GM18861 (cell line): ENCODE measurements at regions not wholly inside any gene's neighbourhood (a gene's known extent, or its start where the extent isn't known, plus 50 kb on each side); places are given as distances from the start of the nearest gene placed in this dataset.
"Not testable (repeated sequence)": the region's sequence is repeated elsewhere in the genome, so short reads cannot be mapped to it uniquely, and the experiment has no call there.

Experiments
- ATAC-seq: cut with Tn5 transposase; IDR thresholded peaks from one replicate; pipeline ENCODE4 v1.9.1; 2021; ENCODE audit not compliant: unreplicated experiment

DNA sequence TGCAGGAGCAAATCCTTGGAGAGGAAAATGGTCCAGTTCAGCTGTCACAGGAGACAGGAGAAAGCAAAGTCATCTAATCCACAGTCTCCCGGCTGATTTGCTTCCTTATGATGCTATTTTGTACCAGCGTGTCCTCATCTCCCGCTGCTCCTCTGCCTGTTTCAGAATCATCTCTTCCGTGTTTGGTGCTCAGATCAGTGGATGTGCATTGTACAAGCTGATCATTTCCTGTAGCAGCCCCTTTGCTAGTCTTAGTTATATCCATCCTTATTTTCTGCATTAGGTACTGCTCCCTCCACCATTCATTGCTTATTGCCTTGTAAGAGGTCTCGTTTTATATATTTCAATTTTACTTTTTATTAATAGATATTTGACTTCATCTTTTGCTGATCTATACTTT lies 219.9 kb upstream of the PRSS58 start:
- not testable (repeated sequence) for ATAC-seq

DNA sequence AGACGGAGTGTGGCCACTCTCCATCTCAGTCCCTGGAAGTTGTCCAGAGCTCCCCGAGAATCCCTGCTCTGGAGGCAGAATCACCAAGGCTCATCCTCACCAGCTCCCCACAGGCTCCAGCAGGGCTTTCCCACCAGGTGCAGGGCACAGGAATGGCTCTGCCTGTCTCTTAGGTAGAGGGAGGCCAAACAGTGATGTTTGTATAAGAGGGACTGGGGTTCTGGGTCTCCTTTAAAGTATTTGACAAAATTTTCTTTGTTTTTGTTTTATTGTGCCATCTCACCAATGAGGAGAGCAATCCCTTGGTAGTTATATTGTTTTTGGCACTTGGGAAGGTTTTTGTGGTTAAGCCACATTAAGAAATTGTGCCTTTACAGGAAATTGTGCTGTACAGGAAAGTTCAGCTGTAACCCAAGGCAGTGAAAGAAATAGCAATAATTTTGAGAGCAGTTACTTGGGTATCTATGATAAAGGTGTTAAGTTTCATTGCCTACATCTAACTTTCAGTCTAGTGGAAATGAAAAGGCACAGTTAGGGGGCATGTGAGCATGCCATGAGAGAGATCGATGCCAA lies 219.3 kb upstream of the PRSS58 start:
- no peak for ATAC-seq

- no peak for ATAC-seq
Measured at GRCh38 chr7:142476077-142476476, 218.2 kb upstream of the PRSS58 start.

DNA sequence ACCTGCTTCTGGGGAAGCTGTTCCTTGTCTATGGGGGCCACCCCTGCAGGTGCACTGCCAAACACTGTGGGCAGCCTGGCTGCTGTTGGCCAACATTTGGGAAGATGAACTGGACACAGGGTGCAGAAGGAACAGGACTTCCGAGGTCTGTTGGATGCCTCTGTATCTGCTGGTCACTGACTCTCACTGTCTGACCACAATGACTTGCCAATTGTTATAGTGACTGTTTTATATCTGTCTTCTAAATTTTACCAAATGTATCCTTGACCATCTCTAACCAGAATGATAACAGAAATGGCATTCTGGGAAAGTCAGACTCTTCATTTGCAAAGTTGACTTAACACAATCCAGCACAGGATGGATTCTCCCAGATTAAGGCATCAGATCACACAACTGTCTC lies 214.0 kb upstream of the PRSS58 start:
- no peak for ATAC-seq

- ATAC-seq: no peak
Measured at GRCh38 chr7:142470544-142470830, 212.6 kb upstream of the PRSS58 start.

DNA sequence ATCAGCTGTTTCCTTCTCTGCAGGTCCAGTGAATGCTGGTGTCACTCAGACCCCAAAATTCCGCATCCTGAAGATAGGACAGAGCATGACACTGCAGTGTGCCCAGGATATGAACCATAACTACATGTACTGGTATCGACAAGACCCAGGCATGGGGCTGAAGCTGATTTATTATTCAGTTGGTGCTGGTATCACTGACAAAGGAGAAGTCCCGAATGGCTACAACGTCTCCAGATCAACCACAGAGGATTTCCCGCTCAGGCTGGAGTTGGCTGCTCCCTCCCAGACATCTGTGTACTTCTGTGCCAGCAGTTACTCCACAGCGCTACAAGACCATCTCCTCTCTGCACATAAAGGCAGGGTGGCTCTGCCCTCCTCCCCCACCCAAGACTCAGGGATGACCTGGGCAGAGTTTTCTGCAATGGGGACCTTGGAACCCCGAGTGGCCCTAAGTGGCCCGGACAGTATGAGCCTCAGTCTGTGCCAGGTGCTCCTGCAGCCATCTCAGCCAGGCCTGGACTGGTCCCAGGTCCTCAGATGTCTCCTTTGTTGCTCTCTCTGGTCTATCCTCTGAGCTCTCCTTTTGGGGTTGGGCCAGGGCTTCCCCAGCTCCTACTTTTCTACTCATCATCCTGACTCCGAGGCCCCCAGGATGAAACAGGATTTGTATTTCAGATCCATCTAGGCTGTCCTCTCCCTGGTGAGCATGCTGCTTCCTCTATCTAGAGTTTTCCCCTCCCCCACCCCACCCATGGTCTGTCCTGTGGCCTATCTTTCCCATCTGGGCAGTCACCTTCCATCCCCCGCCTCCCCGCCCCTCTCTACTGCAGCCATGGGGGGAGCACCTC lies 212.1 kb upstream of the PRSS58 start:
- ATAC-seq: no peak

- no peak for ATAC-seq
Measured at GRCh38 chr7:142468871-142469665, 211.2 kb upstream of the PRSS58 start.

GRCh38 chr7:142467056-142467655 lies 209.3 kb upstream of the PRSS58 start:
- not testable (repeated sequence) for ATAC-seq

DNA sequence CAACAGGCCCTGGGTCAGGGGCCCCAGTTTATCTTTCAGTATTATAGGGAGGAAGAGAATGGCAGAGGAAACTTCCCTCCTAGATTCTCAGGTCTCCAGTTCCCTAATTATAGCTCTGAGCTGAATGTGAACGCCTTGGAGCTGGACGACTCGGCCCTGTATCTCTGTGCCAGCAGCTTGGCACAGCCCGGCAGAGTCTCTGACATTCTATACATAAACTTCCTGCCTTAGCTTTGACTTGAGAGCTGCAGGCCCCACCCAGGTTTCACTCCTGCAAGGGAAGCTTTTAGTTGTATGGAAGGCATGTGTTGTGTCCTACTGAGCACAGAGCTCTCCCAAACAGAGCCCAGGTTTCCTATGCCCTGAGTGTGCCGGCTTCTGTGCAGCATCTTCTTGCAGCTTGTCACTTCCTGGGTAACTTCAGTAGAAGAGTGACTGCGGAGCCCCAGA lies 205.6 kb upstream of the PRSS58 start:
- no peak for ATAC-seq

DNA sequence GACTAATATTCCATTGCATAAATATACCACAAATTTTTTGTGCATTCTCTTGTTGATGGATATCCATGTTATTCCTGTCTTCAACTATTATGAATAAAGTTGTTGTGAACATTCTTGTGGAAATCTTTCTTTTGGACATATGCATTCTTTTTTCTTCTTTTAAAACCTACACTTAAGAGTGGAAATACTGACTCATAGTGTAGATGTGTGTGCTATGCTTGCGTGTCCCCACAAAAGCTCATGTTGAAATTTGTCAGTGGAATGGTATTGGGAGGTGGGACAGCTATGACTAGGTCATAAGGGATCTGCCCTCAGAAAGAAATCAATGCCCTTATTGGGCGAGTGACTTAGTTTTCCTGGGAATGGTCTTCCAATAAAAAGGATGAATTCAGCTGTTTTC lies 203.6 kb upstream of the PRSS58 start:
- no peak for ATAC-seq

DNA sequence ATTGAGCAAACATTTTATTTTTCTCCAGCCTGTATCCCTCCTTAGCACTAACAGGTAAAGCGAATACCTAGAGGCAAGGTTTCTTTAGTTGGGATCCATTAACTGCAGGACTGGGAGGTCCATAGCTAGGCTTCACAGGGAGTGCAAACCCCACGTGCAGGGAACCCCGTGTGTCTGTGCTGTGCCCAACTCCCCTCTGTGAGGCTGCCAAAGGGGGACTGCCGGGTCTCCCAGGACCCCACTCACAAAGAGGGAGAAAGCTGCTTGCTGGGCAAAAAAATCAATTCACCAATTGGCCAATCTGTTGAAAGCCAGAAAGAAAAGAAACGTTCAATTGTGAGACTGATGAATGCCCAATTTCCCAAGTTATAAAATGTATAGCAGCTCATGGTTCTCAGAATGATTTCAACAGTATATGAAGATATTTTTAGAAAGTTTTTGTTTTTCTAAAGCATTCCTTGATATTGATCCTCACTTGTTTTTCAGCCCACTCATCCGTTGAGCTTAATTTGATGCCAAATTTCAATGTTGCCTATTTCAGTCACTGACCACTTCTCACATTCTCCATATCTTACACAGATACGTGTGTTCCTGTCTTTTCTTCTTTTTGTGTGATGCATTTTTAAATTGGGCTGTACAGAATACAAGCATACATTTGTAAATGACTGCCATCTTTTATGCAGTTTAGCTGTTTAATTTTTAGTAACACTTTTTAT lies 202.7 kb upstream of the PRSS58 start:
- ATAC-seq: no peak

DNA sequence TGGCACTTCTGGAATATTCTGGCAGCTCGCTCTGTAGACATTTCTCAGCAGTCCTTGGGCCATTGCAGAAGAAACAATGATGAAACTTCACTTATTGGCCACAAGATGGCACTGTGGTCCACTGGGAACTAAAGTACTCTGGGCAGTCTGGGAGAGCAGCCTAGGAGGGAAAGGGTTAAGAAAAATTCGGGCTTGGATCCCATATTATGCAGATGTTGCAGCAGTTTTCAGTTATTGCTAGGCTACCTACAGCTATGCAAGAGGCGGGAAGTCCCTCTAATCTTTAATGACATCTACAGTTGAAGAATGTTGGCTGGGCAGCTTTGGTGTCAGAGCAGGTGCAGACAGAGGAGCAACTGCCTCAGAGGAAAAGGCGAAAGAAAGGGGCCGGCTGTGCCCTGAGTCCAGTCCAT lies 201.7 kb upstream of the PRSS58 start:
- ATAC-seq: peak; percentile 88

- ATAC-seq: no peak
Measured at GRCh38 chr7:142457146-142457703, 199.4 kb upstream of the PRSS58 start.

DNA sequence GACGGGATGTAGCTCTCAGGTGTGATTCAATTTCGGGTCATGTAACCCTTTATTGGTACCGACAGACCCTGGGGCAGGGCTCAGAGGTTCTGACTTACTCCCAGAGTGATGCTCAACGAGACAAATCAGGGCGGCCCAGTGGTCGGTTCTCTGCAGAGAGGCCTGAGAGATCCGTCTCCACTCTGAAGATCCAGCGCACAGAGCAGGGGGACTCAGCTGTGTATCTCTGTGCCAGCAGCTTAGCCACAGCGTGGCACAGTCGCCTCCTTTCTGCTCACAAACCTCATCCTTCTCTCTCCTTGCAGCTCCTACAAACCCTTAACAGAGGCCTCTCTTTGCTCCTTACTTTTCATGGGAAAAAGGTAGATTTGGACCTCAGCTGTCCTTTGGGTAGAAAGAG lies 197.5 kb upstream of the PRSS58 start:
- no peak for ATAC-seq

DNA sequence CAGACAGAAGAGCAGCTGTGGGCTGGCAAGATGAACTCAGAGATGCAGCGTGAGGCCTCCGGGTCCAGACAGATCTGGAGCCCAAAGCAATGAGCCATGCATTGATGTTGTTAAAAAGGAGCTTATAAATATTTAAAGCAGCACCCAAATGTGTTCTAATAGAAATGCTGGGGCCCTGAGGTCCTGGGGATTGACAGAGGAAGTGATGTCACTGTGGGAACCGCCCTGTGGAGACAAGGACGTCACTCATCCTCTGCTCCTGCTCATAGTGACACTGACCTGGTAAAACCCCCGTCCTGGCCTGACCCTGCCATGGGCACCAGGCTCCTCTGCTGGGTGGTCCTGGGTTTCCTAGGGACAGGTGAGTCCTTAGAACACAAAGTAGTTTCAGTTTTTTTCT lies 197.0 kb upstream of the PRSS58 start:
- ATAC-seq: no peak

DNA sequence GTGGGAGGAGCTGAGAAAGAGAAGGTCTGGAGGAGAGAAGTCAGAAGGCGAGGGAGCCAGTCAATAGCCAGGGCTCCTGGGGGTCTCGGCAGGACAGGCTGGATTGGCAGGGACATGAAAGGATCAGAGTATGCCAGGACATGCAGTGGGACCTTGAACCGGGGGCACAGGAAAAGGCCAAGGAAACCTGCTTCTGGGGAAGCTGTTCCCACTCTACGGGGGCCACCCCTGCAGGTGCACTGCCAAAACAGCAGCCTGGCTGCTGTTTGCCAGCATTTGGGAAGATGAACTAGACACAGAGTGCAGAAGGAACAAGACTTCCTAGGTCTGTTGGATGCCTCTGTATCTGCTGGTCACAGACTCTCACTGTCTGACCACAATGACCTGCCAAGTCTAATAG lies 194.9 kb upstream of the PRSS58 start:
- ATAC-seq: no peak

DNA sequence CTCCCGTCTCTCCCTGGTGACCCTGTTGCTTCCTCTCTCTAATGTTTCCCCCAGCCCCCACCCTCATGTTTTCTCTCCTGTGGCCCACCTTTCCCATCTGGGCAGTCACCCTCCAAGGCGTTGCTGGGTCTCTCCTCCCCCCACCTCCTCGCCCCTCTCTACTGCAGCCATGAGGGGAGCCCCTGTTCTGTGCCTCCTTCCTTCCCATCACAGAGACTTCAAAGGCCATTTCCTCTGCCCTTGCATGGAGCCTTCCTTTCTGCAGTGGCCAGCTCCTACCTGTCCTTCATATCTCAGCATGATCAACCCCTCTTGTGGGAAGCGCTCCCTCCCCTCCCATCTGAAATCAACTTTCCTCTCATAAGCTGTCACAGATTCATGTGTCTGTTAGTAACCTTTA lies 194.0 kb upstream of the PRSS58 start:
- ATAC-seq: no peak

DNA sequence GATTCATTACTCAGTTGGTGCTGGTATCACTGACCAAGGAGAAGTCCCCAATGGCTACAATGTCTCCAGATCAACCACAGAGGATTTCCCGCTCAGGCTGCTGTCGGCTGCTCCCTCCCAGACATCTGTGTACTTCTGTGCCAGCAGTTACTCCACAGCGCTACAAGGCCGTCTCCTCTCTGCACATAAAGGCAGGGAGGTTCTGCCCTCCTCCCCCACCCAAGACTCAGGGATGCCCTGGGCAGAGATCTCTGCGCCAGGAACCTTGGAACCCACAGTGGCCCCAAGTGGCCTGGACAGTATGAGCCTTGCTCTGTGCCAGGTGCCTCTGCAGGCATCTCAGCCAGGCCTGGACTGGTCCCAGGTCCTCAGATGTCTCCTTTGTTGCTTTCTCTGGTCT lies 193.4 kb upstream of the PRSS58 start:
- no peak for ATAC-seq

GRCh38 chr7:142450695-142451094 lies 192.8 kb upstream of the PRSS58 start:
- ATAC-seq: no peak

DNA sequence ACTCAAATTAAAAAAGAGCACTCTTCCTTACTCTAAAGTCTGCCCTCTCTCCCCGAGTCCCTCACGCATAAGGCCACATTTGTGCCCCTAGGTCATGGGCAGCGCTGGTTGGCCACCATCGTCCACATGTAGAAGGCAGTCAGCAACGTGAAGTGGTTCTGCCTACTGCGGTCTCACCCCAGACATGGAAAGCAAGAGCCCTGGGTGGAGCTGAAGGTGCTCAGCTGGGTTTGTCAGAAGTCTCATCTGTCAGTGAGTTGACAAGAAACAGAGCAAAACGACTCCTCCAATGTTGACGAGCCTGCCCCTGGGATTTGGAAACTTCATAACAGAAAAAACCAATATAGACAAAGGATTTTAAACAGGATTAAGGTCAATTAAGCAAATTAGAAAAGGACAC lies 192.3 kb upstream of the PRSS58 start:
- no peak for ATAC-seq

- ATAC-seq: not testable (repeated sequence)
Measured at GRCh38 chr7:142448857-142449256, 191.0 kb upstream of the PRSS58 start.
